ENCODE measurements at regions not wholly inside any gene's neighbourhood (a gene's known extent, or its start where the extent isn't known, plus 50 kb on each side); places are given as distances from the start of the nearest gene placed in this dataset.
A peak's percentile ranks its signal among the peaks of the same experiment; 100 is the strongest.

GRCh38 chr9:87259543-87260518 lies 237.8 kb upstream of the DAPK1 start:
- DNase-seq, result no peak

GRCh38 chr9:87263291-87263690 lies 234.4 kb upstream of the DAPK1 start:
- no peak for DNase-seq

- DNase-seq, result no peak
These were observed 231.0 kb upstream of the DAPK1 start for GRCh38 chr9:87266697-87267096.

- no peak for DNase-seq
These were observed 230.2 kb upstream of the DAPK1 start for GRCh38 chr9:87267251-87268070.

GRCh38 chr9:87269296-87270176 lies 228.1 kb upstream of the DAPK1 start:
- no peak for DNase-seq

GRCh38 chr9:87270221-87270847 lies 227.3 kb upstream of the DAPK1 start:
- DNase-seq, result no peak

- no peak for DNase-seq
These were observed 226.8 kb upstream of the DAPK1 start for GRCh38 chr9:87270848-87271234.

GRCh38 chr9:87271696-87272477 lies 225.8 kb upstream of the DAPK1 start:
- no peak for DNase-seq

- DNase-seq, result no peak
These were observed 222.5 kb upstream of the DAPK1 start for GRCh38 chr9:87275047-87275725.

GRCh38 chr9:87276327-87276841 lies 221.3 kb upstream of the DAPK1 start:
- no peak for DNase-seq

- no peak for DNase-seq
These were observed 220.8 kb upstream of the DAPK1 start for GRCh38 chr9:87276851-87277261.

GRCh38 chr9:87277346-87277745 lies 220.3 kb upstream of the DAPK1 start:
- no peak for DNase-seq

GRCh38 chr9:87278971-87279733 lies 218.5 kb upstream of the DAPK1 start:
- DNase-seq, result no peak

GRCh38 chr9:87280421-87280820 lies 217.2 kb upstream of the DAPK1 start:
- no peak for DNase-seq

GRCh38 chr9:87282538-87282937 lies 215.1 kb upstream of the DAPK1 start:
- no peak for DNase-seq

GRCh38 chr9:87283585-87283984 lies 214.1 kb upstream of the DAPK1 start:
- no peak for DNase-seq

GRCh38 chr9:87285183-87285850 lies 212.3 kb upstream of the DAPK1 start:
- DNase-seq, result peak; percentile 84

- no peak for DNase-seq
These were observed 211.2 kb upstream of the DAPK1 start for GRCh38 chr9:87286506-87286905.
